ENCODE measurements at regions not wholly inside any gene's neighbourhood (a gene's known extent, or its start where the extent isn't known, plus 50 kb on each side); places are given as distances from the start of the nearest gene placed in this dataset.

GRCh38 chr11:22522225-22522624 is 103.4 kb downstream of the FANCF start:
- no peak for TF ChIP-seq POLR2A (IDR thresholded peaks at IDR 0.05)
- TF ChIP-seq POLR2AphosphoS5 (IDR thresholded peaks at IDR 0.05) = no peak
